H1 (cell line): ENCODE measurements at regions not wholly inside any gene's neighbourhood (a gene's known extent, or its start where the extent isn't known, plus 50 kb on each side); places are given as distances from the start of the nearest gene placed in this dataset.

ENCODE experiments used
- CTCF ChIA-PET: fragments of 300-600 bp; sonication (Branson Sonifier 250); formaldehyde crosslinking; loops from one replicate; lab custom pipeline; 2021; ENCODE audit not compliant: partially characterized antibody; lab: Charles Lee
- POLR2A ChIA-PET: fragments of 300-600 bp; sonication (Branson Sonifier 250); formaldehyde crosslinking; loops from one replicate; lab custom pipeline; 2021; ENCODE audit warnings: inconsistent platforms; ENCODE audit not compliant: partially characterized antibody; lab: Charles Lee
- DNase-seq, 2 experiments: peaks; one replicate each; pipeline versions ENCODE4 v3.0.0 to v3.0.0-alpha.2; 2010 to 2022; ENCODE audit warnings: low spot score in 2 of 2, low read depth in 1 of 2, mixed read lengths in 1 of 2
- FAIRE-seq: peaks from 2 replicates; lab custom pipeline; 2011; peaks lifted over from hg19 to GRCh38; lab: Jason Lieb, UNC
- H2AFZ ChIP-seq: 2 replicates; pipeline ENCODE4 v1.8.1; 2012; ENCODE audit warnings: low read length, inconsistent platforms
- H2AK5ac ChIP-seq: 2 replicates; pipeline ENCODE4 v1.6.1; 2013; ENCODE audit warnings: low read depth, low read length
- H2BK120ac ChIP-seq: replicated peaks from 2 replicates; pipeline ENCODE3; 2013; ENCODE audit warnings: low read depth, low read length, inconsistent platforms
- H2BK12ac ChIP-seq: 2 replicates; pipeline ENCODE4 v1.6.1; 2013; ENCODE audit warnings: low read depth, low read length
- H2BK15ac ChIP-seq: 2 replicates; pipeline ENCODE4 v1.6.1; 2013; ENCODE audit warnings: low read length
- H2BK20ac ChIP-seq: 2 replicates; pipeline ENCODE4 v1.6.1; 2013; ENCODE audit warnings: low read length
- H2BK5ac ChIP-seq: 2 replicates; pipeline ENCODE4 v1.6.1; 2013; ENCODE audit warnings: low read depth, low read length
- H3K14ac ChIP-seq: 2 replicates; pipeline ENCODE4 v1.6.1; 2013; ENCODE audit warnings: inconsistent platforms; ENCODE audit not compliant: insufficient read length
- H3K18ac ChIP-seq: 2 replicates; pipeline ENCODE4 v1.6.1; 2013; ENCODE audit warnings: low read length; ENCODE audit errors: extremely low read depth
- H3K23ac ChIP-seq: 2 replicates; pipeline ENCODE4 v1.6.1; 2013; ENCODE audit warnings: inconsistent platforms; ENCODE audit not compliant: insufficient read length
- H3K23me2 ChIP-seq: 2 replicates; pipeline ENCODE4 v1.6.1; 2013; ENCODE audit warnings: low read depth, low read length
- H3K27ac ChIP-seq: 2 replicates; pipeline ENCODE4 v1.6.1; 2011; ENCODE audit warnings: low read depth, low read length, inconsistent platforms
- H3K27me3 ChIP-seq, 4 experiments: replicated peaks in 1 of 4; 1 replicate in 1 of 4; 2 replicates in 3 of 4; pipeline versions ENCODE4 v1.6.1 to v1.8.1; 2011 to 2013; ENCODE audit warnings: low read length in 3 of 4, mild to moderate bottlenecking in 3 of 4, inconsistent platforms in 2 of 4, mixed read lengths in 2 of 4, moderate library complexity in 1 of 4; ENCODE audit not compliant: control insufficient read depth in 3 of 4, insufficient read depth in 3 of 4; ENCODE audit errors: extremely low read depth in 1 of 4
- H3K36me3 ChIP-seq, 4 experiments: 2 replicates each; pipeline versions ENCODE4 v1.6.1 to v1.8.1; 2011 to 2013; ENCODE audit warnings: mild to moderate bottlenecking in 4 of 4, low read length in 3 of 4, moderate library complexity in 2 of 4, control low read depth in 1 of 4, inconsistent platforms in 1 of 4; ENCODE audit not compliant: insufficient read depth in 4 of 4, control insufficient read depth in 2 of 4
- H3K4ac ChIP-seq: replicated peaks from 2 replicates; pipeline ENCODE3; 2013; ENCODE audit warnings: low read length, low read depth, mixed read lengths, inconsistent platforms; ENCODE audit not compliant: insufficient read length
- H3K4me1 ChIP-seq, 4 experiments: replicated peaks in 1 of 4; 1 replicate in 1 of 4; 2 replicates in 3 of 4; pipeline versions ENCODE4 v1.6.1 to v1.8.1; 2011 to 2013; ENCODE audit warnings: low read length in 3 of 4, inconsistent platforms in 2 of 4, mixed read lengths in 1 of 4; ENCODE audit not compliant: insufficient read depth in 4 of 4, control insufficient read depth in 3 of 4
- H3K4me2 ChIP-seq, 2 experiments: 2 replicates each; pipeline versions ENCODE4 v1.6.1 to v1.8.1; 2011 to 2013; ENCODE audit warnings: low read depth in 2 of 2, low read length in 2 of 2, control low read depth in 1 of 2, inconsistent platforms in 1 of 2, mild to moderate bottlenecking in 1 of 2; ENCODE audit not compliant: insufficient read depth in 1 of 2
- H3K4me3 ChIP-seq, 4 experiments: fragments of 200-600, 300-600 bp in 1 of 4; sonication (generic), shearing (Covaris generic), sonication (Bioruptor Twin) in 1 of 4; 2 replicates each; pipeline versions ENCODE4 v1.5.1 to v1.8.1; 2011 to 2016; ENCODE audit warnings: low read length in 4 of 4, low read depth in 3 of 4, control low read depth in 2 of 4, inconsistent platforms in 2 of 4, mild to moderate bottlenecking in 2 of 4, mixed read lengths in 1 of 4, moderate library complexity in 1 of 4; ENCODE audit not compliant: insufficient read depth in 2 of 4; ENCODE audit errors: extremely low read depth in 1 of 4
- H3K56ac ChIP-seq: replicated peaks from 2 replicates; pipeline ENCODE3; 2013; ENCODE audit warnings: low read depth, mild to moderate bottlenecking, mixed read lengths, low read length, inconsistent platforms; ENCODE audit not compliant: insufficient read length
- H3K79me1 ChIP-seq: 2 replicates; pipeline ENCODE4 v1.6.1; 2013; ENCODE audit warnings: low read depth, low read length, control low read depth
- H3K79me2 ChIP-seq, 2 experiments: 2 replicates each; pipeline versions ENCODE4 v1.6.1 to v1.8.1; 2012 to 2013; ENCODE audit warnings: low read length in 2 of 2, mild to moderate bottlenecking in 2 of 2, inconsistent platforms in 1 of 2; ENCODE audit not compliant: insufficient read depth in 2 of 2, control insufficient read depth in 1 of 2
- H3K9ac ChIP-seq, 4 experiments: replicated peaks in 1 of 4; 1 replicate in 1 of 4; 2 replicates in 3 of 4; pipeline versions ENCODE4 v1.6.1 to v1.8.1; 2011 to 2013; ENCODE audit warnings: low read depth in 3 of 4, low read length in 3 of 4, control low read depth in 2 of 4, mild to moderate bottlenecking in 2 of 4, moderate library complexity in 2 of 4, inconsistent platforms in 1 of 4; ENCODE audit errors: extremely low read depth in 1 of 4
- H3K9me3 ChIP-seq, 2 experiments: 2 replicates each; pipeline versions ENCODE4 v1.6.1 to v1.8.1; 2012 to 2013; ENCODE audit warnings: mild to moderate bottlenecking in 2 of 2, moderate library complexity in 2 of 2, control low read depth in 1 of 2, inconsistent platforms in 1 of 2, low read depth in 1 of 2, low read length in 1 of 2, mixed read lengths in 1 of 2; ENCODE audit not compliant: insufficient read depth in 2 of 2
- H4K20me1 ChIP-seq, 2 experiments: replicated peaks in 1 of 2; 2 replicates each; pipeline versions ENCODE3 to v1.8.1; 2011 to 2013; ENCODE audit warnings: inconsistent platforms in 2 of 2, low read length in 2 of 2, mild to moderate bottlenecking in 1 of 2; ENCODE audit not compliant: insufficient read depth in 2 of 2, control insufficient read depth in 1 of 2
- H4K5ac ChIP-seq: 2 replicates; pipeline ENCODE4 v1.6.1; 2013; ENCODE audit warnings: low read length, low read depth, mixed read lengths, inconsistent platforms; ENCODE audit not compliant: insufficient read length
- H4K8ac ChIP-seq: 2 replicates; pipeline ENCODE4 v1.8.0; 2013; ENCODE audit warnings: mild to moderate bottlenecking, moderate library complexity, low read length, inconsistent platforms; ENCODE audit not compliant: insufficient read depth; ENCODE audit errors: extremely low read depth
- H4K91ac ChIP-seq: replicated peaks from 2 replicates; pipeline ENCODE3; 2013; ENCODE audit warnings: low read length, mixed read lengths, inconsistent platforms; ENCODE audit not compliant: insufficient read length
- ATF3 ChIP-seq: IDR thresholded peaks from 2 replicates; pipeline ENCODE4 v1.6.1; 2011; ENCODE audit warnings: low read depth, mild to moderate bottlenecking, low read length; ENCODE audit not compliant: insufficient read depth
- CBX8 ChIP-seq: fragments of 300-800, 300-1000 bp; sonication (generic); IDR thresholded peaks from 2 replicates; pipeline ENCODE4 v1.7.1; 2016; ENCODE audit warnings: low read depth, low read length, borderline replicate concordance
- CEBPB ChIP-seq: IDR thresholded peaks from 2 replicates; pipeline ENCODE4 v1.6.1; 2012; ENCODE audit warnings: low read depth, low read length
- GTF2F1 ChIP-seq: IDR thresholded peaks from 2 replicates; pipeline ENCODE4 v1.6.1; 2012; ENCODE audit warnings: low read depth, low read length, improper control_type of control experiment, borderline replicate concordance
- RXRA ChIP-seq: IDR thresholded peaks from 2 replicates; pipeline ENCODE4 v1.6.1; 2011; ENCODE audit warnings: low read depth, mild to moderate bottlenecking, low read length, moderate library complexity; ENCODE audit not compliant: insufficient read depth
- SIN3A ChIP-seq, 2 experiments: IDR thresholded peaks in 1 of 2; conservative IDR thresholded peaks in 1 of 2; 2 replicates each; pipeline ENCODE4 v1.6.1; 2011 to 2012; ENCODE audit warnings: low read length in 2 of 2, improper control_type of control experiment in 1 of 2, low read depth in 1 of 2, mild to moderate bottlenecking in 1 of 2
- SP2 ChIP-seq: IDR thresholded peaks from 2 replicates; pipeline ENCODE4 v1.6.1; 2012; ENCODE audit warnings: mild to moderate bottlenecking, low read length, inconsistent platforms
- SRF ChIP-seq: IDR thresholded peaks from 2 replicates; pipeline ENCODE4 v1.6.1; 2011; ENCODE audit warnings: mild to moderate bottlenecking, low read depth, low read length, moderate library complexity
- SUZ12 ChIP-seq: fragments of 200-600 bp; sonication (generic); IDR thresholded peaks from 2 replicates; pipeline ENCODE4 v1.6.1; 2012; ENCODE audit warnings: mild to moderate bottlenecking, inconsistent platforms, low read length, moderate library complexity, mixed read lengths
- USF2 ChIP-seq: IDR thresholded peaks from 2 replicates; pipeline ENCODE4 v1.6.1; 2011; ENCODE audit warnings: low read length, improper control_type of control experiment
- WGBS, 2 experiments: shearing (Covaris generic) in 1 of 2; methylation state at CpG; one replicate each; pipeline versions ENCODE4 v1.1.6 to v1.1.7; 2013 to 2015; ENCODE audit warnings: low lambda C conversion rate in 2 of 2, mixed read lengths in 2 of 2, inconsistent platforms in 1 of 2, low coverage in 1 of 2, missing lambda C conversion rate in 1 of 2; ENCODE audit not compliant: insufficient replicate concordance in 2 of 2, insufficient coverage in 1 of 2, insufficient read length in 1 of 2; ENCODE audit errors: extremely low coverage in 1 of 2, missing lambda C conversion rate in 1 of 2; 5-methylcytosine and 5-hydroxymethylcytosine counted together

GRCh38 chr3:182136008-182136910 lies 424.5 kb downstream of the SOX2 start:
- no peak overlapping the region for H3K23ac ChIP-seq
- H3K36me3 ChIP-seq: no peaks in the 10 kb centered on the region
- H3K79me1 ChIP-seq: no peaks in the 10 kb centered on the region
- H3K18ac ChIP-seq: no peak overlapping the region
- H2BK5ac ChIP-seq: no peak overlapping the region
- no peak overlapping the region for H4K91ac ChIP-seq
- no peak overlapping the region for H2BK20ac ChIP-seq
- no peaks in the 10 kb centered on the region for H3K9me3 ChIP-seq
- no peak overlapping the region for H2AFZ ChIP-seq
- H2BK12ac ChIP-seq: no peak overlapping the region
- H3K4ac ChIP-seq: no peak overlapping the region
- H3K79me2 ChIP-seq: no peaks in the 10 kb centered on the region
- DNase-seq (no peak), FAIRE-seq (no peak)
- peaks cover 0 to 2% (median 1%) of the 10 kb centered on the region in 4 experiments; a peak in 3 of 7 replicates for H3K27me3 ChIP-seq
- H3K56ac ChIP-seq: no peak overlapping the region
- H3K4me3 ChIP-seq: no peak overlapping the region
- no peak overlapping the region for H4K5ac ChIP-seq
- H3K9ac ChIP-seq: no peak overlapping the region
- no peak overlapping the region for H2AK5ac ChIP-seq
- no peaks in the 10 kb centered on the region for H3K23me2 ChIP-seq
- no peak overlapping the region for H3K4me2 ChIP-seq
- peaks cover 0 to 11% (median 6%) of the 10 kb centered on the region in 4 experiments; a peak in 4 of 7 replicates for H3K4me1 ChIP-seq
- ChIA-PET CTCF (interaction anchor here (1.1 kb wide), 1 partner anchor 16 kb away, joined by 3 read pairs; no protein-coding TSS in a partner anchor), POLR2A (no interaction called here)
- H4K8ac ChIP-seq: no peak overlapping the region
- no peak overlapping the region for H3K27ac ChIP-seq
- H4K20me1 ChIP-seq: no peaks in the 10 kb centered on the region
- no peak overlapping the region for H2BK15ac ChIP-seq
- 92% methylated on average over 6 of the region's 6 CpGs; no CpG with 5 or more reads in 1 of the 2 experiments for WGBS, 2 experiments
- H2BK120ac ChIP-seq: no peak overlapping the region
- no peak overlapping the region for H3K14ac ChIP-seq
- TF ChIP-seq SP2 (no peak), CBX8 (no peak), CEBPB (no peak), SRF (no peak), SUZ12 (no peak), USF2 (no peak), RXRA (no peak), ATF3 (no peak), GTF2F1 (no peak), SIN3A (conservative IDR thresholded peaks at IDR 0.05 in 1 of 2, IDR thresholded peaks at IDR 0.05 in 1 of 2; ENCODE audit: low read depth in 1 of 2, low read length in 2 of 2) (no peak)
